SK-N-SH (cell line): ENCODE measurements at regions not wholly inside any gene's neighbourhood (a gene's known extent, or its start where the extent isn't known, plus 50 kb on each side); places are given as distances from the start of the nearest gene placed in this dataset.

Source experiments
- CTCF ChIA-PET: fragments of 300-600, 350-600 bp; formaldehyde crosslinking; extraction: SDS; loops from one replicate; lab custom pipeline; 2021; lab: Yijun Ruan, JAX
- POLR2A ChIA-PET: fragments of 350-600 bp; sonication (Branson Sonifier 250); formaldehyde crosslinking; extraction: SDS; loops from one replicate; lab custom pipeline; 2020; ENCODE audit warnings: antibody characterized with exemption, inconsistent platforms; lab: Yijun Ruan, JAX
- DNase-seq: peaks from one replicate; pipeline ENCODE4 v3.0.0; 2012
- H2AFZ ChIP-seq: fragments of 200-600 bp; sonication (generic); 2 replicates; pipeline ENCODE4 v1.8.1; 2016; ENCODE audit warnings: antibody characterized with exemption, mild to moderate bottlenecking, low read depth
- H3F3A ChIP-seq: fragments of 200-600 bp; sonication (generic); replicated peaks from 2 replicates; pipeline ENCODE3; 2016; ENCODE audit warnings: antibody characterized with exemption, mild to moderate bottlenecking; ENCODE audit not compliant: insufficient read depth
- H3K27ac ChIP-seq, 2 experiments: fragments of 200-500 bp in 1 of 2; fragments of 200-600 bp in 1 of 2; sonication (Bioruptor generic) in 1 of 2; sonication (generic), shearing (Covaris generic) in 1 of 2; 2 replicates each; pipeline versions ENCODE4 v1.5.1 to v1.6.1; 2014 to 2016; ENCODE audit warnings: low read depth in 2 of 2, inconsistent platforms in 1 of 2, low read length in 1 of 2, mild to moderate bottlenecking in 1 of 2, mixed read lengths in 1 of 2
- H3K27me3 ChIP-seq: fragments of 200-600 bp; sonication (generic), shearing (Covaris generic); 2 replicates; pipeline ENCODE4 v1.6.1; 2016; ENCODE audit warnings: mixed run types; ENCODE audit not compliant: insufficient read depth
- H3K36me3 ChIP-seq, 2 experiments: fragments of 200-500 bp in 1 of 2; fragments of 200-600 bp in 1 of 2; sonication (Bioruptor generic) in 1 of 2; sonication (generic) in 1 of 2; replicated peaks in 1 of 2; 2 replicates each; pipeline versions ENCODE3 to v1.5.1; 2014 to 2016; ENCODE audit warnings: low read length in 1 of 2, mild to moderate bottlenecking in 1 of 2; ENCODE audit not compliant: insufficient read depth in 2 of 2, control insufficient read depth in 1 of 2
- H3K4me1 ChIP-seq, 2 experiments: fragments of 200-500 bp in 1 of 2; fragments of 200-600 bp in 1 of 2; sonication (Bioruptor generic) in 1 of 2; sonication (generic), shearing (Covaris generic) in 1 of 2; 2 replicates each; pipeline versions ENCODE4 v1.5.1 to v1.6.1; 2014 to 2016; ENCODE audit warnings: low read depth in 1 of 2, low read length in 1 of 2, mixed run types in 1 of 2; ENCODE audit not compliant: insufficient read depth in 2 of 2, control insufficient read depth in 1 of 2
- H3K4me2 ChIP-seq: fragments of 200-600 bp; sonication (generic), shearing (Covaris generic); 2 replicates; pipeline ENCODE4 v1.6.1; 2017; ENCODE audit warnings: mixed run types
- H3K4me3 ChIP-seq, 2 experiments: fragments of 200-500 bp in 1 of 2; fragments of 200-600 bp in 1 of 2; sonication (Bioruptor generic) in 1 of 2; sonication (generic), shearing (Covaris generic) in 1 of 2; 2 replicates each; pipeline versions ENCODE4 v1.5.1 to v1.8.1; 2014 to 2016; ENCODE audit warnings: low read depth in 2 of 2, inconsistent platforms in 1 of 2, low read length in 1 of 2, mild to moderate bottlenecking in 1 of 2, mixed read lengths in 1 of 2, moderate library complexity in 1 of 2
- H3K79me2 ChIP-seq: fragments of 200-600 bp; sonication (generic); 2 replicates; pipeline ENCODE4 v1.8.1; 2017; ENCODE audit warnings: mild to moderate bottlenecking; ENCODE audit not compliant: insufficient read depth
- H3K9ac ChIP-seq: fragments of 200-600 bp; sonication (generic); 2 replicates; pipeline ENCODE4 v1.6.1; 2017; ENCODE audit warnings: mixed run types
- H3K9me2 ChIP-seq: fragments of 200-600 bp; sonication (generic); 2 replicates; pipeline ENCODE4 v1.6.1; 2017; ENCODE audit warnings: mixed run types
- H3K9me3 ChIP-seq: fragments of 200-600 bp; sonication (generic); 2 replicates; pipeline ENCODE4 v1.6.1; 2017; ENCODE audit warnings: mixed run types, mild to moderate bottlenecking, moderate library complexity
- H4K20me1 ChIP-seq: fragments of 200-600 bp; sonication (generic); 2 replicates; pipeline ENCODE4 v1.6.1; 2017; ENCODE audit warnings: mild to moderate bottlenecking, mixed run types; ENCODE audit not compliant: insufficient read depth
- EZH2phosphoT487 ChIP-seq: fragments of 200-600 bp; sonication (generic); IDR thresholded peaks from 2 replicates; pipeline ENCODE4 v1.6.1; 2017; ENCODE audit warnings: low read depth, mixed run types, mild to moderate bottlenecking, antibody characterized with exemption, moderate library complexity, borderline replicate concordance
- JUND ChIP-seq: IDR thresholded peaks from 2 replicates; pipeline ENCODE4 v1.4.0; 2012
- MAX ChIP-seq: IDR thresholded peaks from 2 replicates; pipeline ENCODE4 v1.4.0; 2012; ENCODE audit warnings: low read depth
- MEF2A ChIP-seq: IDR thresholded peaks from 2 replicates; pipeline ENCODE4 v1.4.0; 2012; ENCODE audit warnings: low read depth, borderline replicate concordance
- MXI1 ChIP-seq: IDR thresholded peaks from 2 replicates; pipeline ENCODE4 v1.6.1; 2012; ENCODE audit warnings: mild to moderate bottlenecking, low read depth, low read length, improper control_type of control experiment
- REST ChIP-seq: IDR thresholded peaks from 2 replicates; pipeline ENCODE4 v1.6.1; 2012; ENCODE audit warnings: mild to moderate bottlenecking, low read depth, low read length, moderate library complexity
- RXRA ChIP-seq: IDR thresholded peaks from 2 replicates; pipeline ENCODE4 v1.4.0; 2012; ENCODE audit warnings: low read depth, mild to moderate bottlenecking, borderline replicate concordance
- TCF12 ChIP-seq: IDR thresholded peaks from 2 replicates; pipeline ENCODE4 v1.4.0; 2012
- TEAD4 ChIP-seq: IDR thresholded peaks from 2 replicates; pipeline ENCODE4 v1.4.0; 2012; ENCODE audit warnings: mild to moderate bottlenecking, borderline replicate concordance; ENCODE audit not compliant: insufficient read depth
- USF1 ChIP-seq: IDR thresholded peaks from 2 replicates; pipeline ENCODE4 v1.4.0; 2012; ENCODE audit warnings: low read depth, borderline replicate concordance
- USF2 ChIP-seq: fragments of 150-350 bp; IDR thresholded peaks from 2 replicates; pipeline ENCODE4 v1.6.1; 2017; ENCODE audit warnings: antibody characterized with exemption, low read length, low read depth, borderline replicate concordance
- ZBTB33 ChIP-seq: IDR thresholded peaks from 2 replicates; pipeline ENCODE4 v1.4.0; 2012; ENCODE audit warnings: low read depth, borderline replicate concordance
- WGBS: methylation state at CpG from one replicate; pipeline ENCODE4 v1.1.6; 2017; ENCODE audit warnings: low lambda C conversion rate; 5-methylcytosine and 5-hydroxymethylcytosine counted together

DNA sequence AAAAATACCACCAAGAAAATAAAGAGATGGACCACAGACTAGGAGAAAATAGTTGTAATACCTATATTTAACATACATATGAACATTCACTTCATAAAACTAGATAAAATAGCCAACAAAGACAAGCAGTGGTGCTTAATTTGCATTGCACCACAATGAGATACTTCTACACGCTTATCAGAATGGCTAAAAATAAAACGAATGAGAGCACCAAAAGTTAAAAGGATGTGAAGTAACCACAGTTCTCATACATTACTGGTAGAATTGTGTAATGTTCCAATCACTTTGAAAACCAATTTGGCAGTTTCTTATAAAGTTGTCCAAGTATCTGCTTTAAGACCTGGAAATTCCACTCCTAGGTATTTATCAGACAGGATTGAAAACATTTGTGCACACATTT lies 198.9 kb upstream of the SGCD start:
- H3K9me3 ChIP-seq: no peaks in the 10 kb centered on the region
- POLR2A ChIA-PET: no interaction called here
- H3K9me2 ChIP-seq: no peaks in the 10 kb centered on the region
- H3K9ac ChIP-seq: no peak overlapping the region
- no peaks in the 10 kb centered on the region for H3K27me3 ChIP-seq
- no peak overlapping the region for H3K27ac ChIP-seq
- WGBS: 72% methylated on average over 2 of the region's 2 CpGs
- no peaks in the 10 kb centered on the region for H3K79me2 ChIP-seq
- no peak overlapping the region for H2AFZ ChIP-seq
- CTCF ChIA-PET: no interaction called here
- H3K4me3 ChIP-seq: no peak overlapping the region
- H3K36me3 ChIP-seq: no peaks in the 10 kb centered on the region
- H3F3A ChIP-seq: no peaks in the 10 kb centered on the region
- H4K20me1 ChIP-seq: no peaks in the 10 kb centered on the region
- no peak for DNase-seq
- no peak for TF ChIP-seq USF2
- no peak for TF ChIP-seq JUND
- TF ChIP-seq TCF12: no peak
- peaks cover 0 to 2% of the 10 kb centered on the region in 2 experiments; a peak in 1 of 4 replicates for H3K4me1 ChIP-seq
- no peak overlapping the region for H3K4me2 ChIP-seq

- WGBS: 87% methylated on average over 3 of the region's 3 CpGs
- no peak overlapping the region for H3K4me3 ChIP-seq
- H3K4me2 ChIP-seq: no peak overlapping the region
- no peaks in the 10 kb centered on the region for H3K79me2 ChIP-seq
- no peaks in the 10 kb centered on the region for H3K4me1 ChIP-seq
- no peaks in the 10 kb centered on the region for H3K36me3 ChIP-seq
- no peaks in the 10 kb centered on the region for H3F3A ChIP-seq
- no peaks in the 10 kb centered on the region for H4K20me1 ChIP-seq
- no peaks in the 10 kb centered on the region for H3K27me3 ChIP-seq
- H3K9ac ChIP-seq: no peak overlapping the region
- H3K9me3 ChIP-seq: no peaks in the 10 kb centered on the region
- no peak overlapping the region for H3K27ac ChIP-seq
- H3K9me2 ChIP-seq: no peaks in the 10 kb centered on the region
- ChIA-PET CTCF (no interaction called here), POLR2A (no interaction called here)
- H2AFZ ChIP-seq: no peak overlapping the region
- no peak for DNase-seq
- TF ChIP-seq EZH2phosphoT487 (no peak), USF2 (no peak), USF1 (no peak), MXI1 (no peak), JUND (no peak), RXRA (no peak), ZBTB33 (no peak), REST (no peak), MEF2A (no peak), TEAD4 (no peak), MAX (no peak)
Measured at GRCh38 chr5:156134216-156134615, 192.7 kb upstream of the SGCD start.
